Keratinocyte (primary cell): ENCODE measurements at regions not wholly inside any gene's neighbourhood (a gene's known extent, or its start where the extent isn't known, plus 50 kb on each side); places are given as distances from the start of the nearest gene placed in this dataset.

Source experiments
- DNase-seq: peaks from one replicate; pipeline ENCODE4 v3.0.0-alpha.2; 2011; ENCODE audit warnings: low read depth, missing footprints, low spot score
- FAIRE-seq: peaks from 2 replicates; lab custom pipeline; 2011; peaks lifted over from hg19 to GRCh38; lab: Jason Lieb, UNC
- H2AFZ ChIP-seq: 2 replicates; pipeline ENCODE4 v1.6.0; 2012; ENCODE audit warnings: low read length, control low read depth, inconsistent platforms; ENCODE audit not compliant: control insufficient read depth
- H3K27ac ChIP-seq: 2 replicates; pipeline ENCODE4 v1.5.1; 2011; ENCODE audit warnings: low read length; ENCODE audit not compliant: control insufficient read depth, insufficient read depth
- H3K27me3 ChIP-seq: 3 replicates; pipeline ENCODE4 v1.6.0; 2011; ENCODE audit warnings: low read length; ENCODE audit not compliant: control insufficient read depth, insufficient read depth; ENCODE audit errors: extremely low read depth
- H3K36me3 ChIP-seq, 2 experiments: 2 replicates in 1 of 2; 3 replicates in 1 of 2; pipeline ENCODE4 v1.5.1; 2011; ENCODE audit warnings: low read length in 2 of 2, mild to moderate bottlenecking in 1 of 2; ENCODE audit not compliant: control insufficient read depth in 2 of 2, insufficient read depth in 2 of 2; ENCODE audit errors: extremely low read depth in 1 of 2
- H3K4me1 ChIP-seq: 3 replicates; pipeline ENCODE4 v1.5.1; 2011; ENCODE audit warnings: low read length; ENCODE audit not compliant: control insufficient read depth, insufficient read depth; ENCODE audit errors: extremely low read depth
- H3K4me2 ChIP-seq: 3 replicates; pipeline ENCODE4 v1.6.0; 2011; ENCODE audit warnings: low read depth, low read length; ENCODE audit not compliant: control insufficient read depth, insufficient read depth; ENCODE audit errors: extremely low read depth
- H3K4me3 ChIP-seq, 3 experiments: fragments of 200-600 bp in 1 of 3; sonication (generic) in 1 of 3; 2 replicates in 2 of 3; 3 replicates in 1 of 3; pipeline ENCODE4 v1.5.1; 2011 to 2016; ENCODE audit warnings: low read length in 3 of 3, mild to moderate bottlenecking in 3 of 3, control low read depth in 2 of 3, inconsistent platforms in 1 of 3, low read depth in 1 of 3, mixed read lengths in 1 of 3, mixed run types in 1 of 3, moderate library complexity in 1 of 3; ENCODE audit not compliant: control insufficient read depth in 2 of 3, insufficient read depth in 2 of 3; ENCODE audit errors: extremely low read depth in 1 of 3
- H3K79me2 ChIP-seq: 2 replicates; pipeline ENCODE4 v1.6.0; 2012; ENCODE audit warnings: low read length; ENCODE audit not compliant: control insufficient read depth, insufficient read depth
- H3K9ac ChIP-seq: 3 replicates; pipeline ENCODE4 v1.6.0; 2011; ENCODE audit warnings: low read length; ENCODE audit not compliant: control insufficient read depth, insufficient read depth; ENCODE audit errors: extremely low read depth
- H3K9me1 ChIP-seq: 3 replicates; pipeline ENCODE4 v1.6.0; 2011; ENCODE audit warnings: low read length; ENCODE audit not compliant: control insufficient read depth, insufficient read depth; ENCODE audit errors: extremely low read depth
- H3K9me3 ChIP-seq: 2 replicates; pipeline ENCODE4 v1.5.1; 2012; ENCODE audit warnings: low read depth, low read length; ENCODE audit not compliant: control insufficient read depth
- H4K20me1 ChIP-seq: 3 replicates; pipeline ENCODE4 v1.6.0; 2011; ENCODE audit warnings: low read length; ENCODE audit not compliant: control insufficient read depth, insufficient read depth; ENCODE audit errors: extremely low read depth
- CTCF ChIP-seq, 3 experiments: IDR thresholded peaks in 1 of 3; conservative IDR thresholded peaks in 1 of 3; optimal IDR thresholded peaks in 1 of 3; 2 replicates in 2 of 3; 3 replicates in 1 of 3; pipeline versions ENCODE3 to v1.5.1; 2011; ENCODE audit warnings: low read length in 3 of 3, mild to moderate bottlenecking in 3 of 3, moderate library complexity in 2 of 3, control low read depth in 1 of 3, inconsistent platforms in 1 of 3; ENCODE audit not compliant: insufficient read depth in 2 of 3; ENCODE audit errors: extremely low read depth in 1 of 3
- EZH2 ChIP-seq: IDR thresholded peaks from one replicate; pipeline ENCODE4 v1.6.1; 2012; ENCODE audit warnings: inconsistent platforms, mild to moderate bottlenecking, low read length, moderate library complexity
- dilution Hi-C: fragments of 300-500 bp; cut with MboI; formaldehyde crosslinking; loops from one replicate; pipeline ENCODE4 v1.7.0; 2020; ENCODE audit warnings: low sequenced_read_pairs; ENCODE audit not compliant: extremely low pct_ligation_motif_present

DNA sequence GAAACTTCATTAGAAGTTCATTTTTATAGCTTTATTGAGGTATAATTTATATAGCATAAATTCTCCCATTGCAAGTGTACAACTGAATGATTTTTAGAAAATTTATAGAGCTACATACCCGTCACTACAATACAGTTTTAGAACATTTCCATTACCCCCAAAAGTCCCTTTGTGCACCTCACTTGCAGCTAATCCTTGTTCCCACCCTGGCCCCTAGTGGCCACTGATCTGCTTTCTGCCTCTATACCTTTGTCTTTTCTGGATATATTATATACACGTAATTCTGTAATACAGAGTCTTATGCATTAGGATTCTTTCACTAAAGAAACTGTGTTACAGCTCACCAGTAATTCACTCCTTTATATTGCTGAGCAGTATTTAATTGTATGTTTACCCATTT, 145.1 kb upstream of the DIO2 start:
- TF ChIP-seq CTCF (optimal IDR thresholded peaks at IDR 0.05 in 1 of 3, IDR thresholded peaks at IDR 0.05 in 1 of 3, conservative IDR thresholded peaks at IDR 0.05 in 1 of 3; ENCODE audit: extremely low read depth in 1 of 3, insufficient read depth in 2 of 3, low read length in 3 of 3) (peak; percentile 24 to 60 (median 46)), EZH2 (no peak)
- H3K27me3 ChIP-seq, result no peaks in the 10 kb centered on the region
- no peaks in the 10 kb centered on the region for H3K36me3 ChIP-seq
- H3K9ac ChIP-seq, result no peak overlapping the region
- no peak overlapping the region for H3K4me3 ChIP-seq
- FAIRE-seq (no peak), DNase-seq (no peak)
- dilution Hi-C loops, result no loop called here
- H3K9me1 ChIP-seq, result no peaks in the 10 kb centered on the region
- H2AFZ ChIP-seq, result no peak overlapping the region
- H3K79me2 ChIP-seq, result no peaks in the 10 kb centered on the region
- H3K4me2 ChIP-seq, result no peak overlapping the region
- H3K9me3 ChIP-seq, result no peaks in the 10 kb centered on the region
- no peak overlapping the region for H3K27ac ChIP-seq
- no peaks in the 10 kb centered on the region for H3K4me1 ChIP-seq
- no peaks in the 10 kb centered on the region for H4K20me1 ChIP-seq

DNA sequence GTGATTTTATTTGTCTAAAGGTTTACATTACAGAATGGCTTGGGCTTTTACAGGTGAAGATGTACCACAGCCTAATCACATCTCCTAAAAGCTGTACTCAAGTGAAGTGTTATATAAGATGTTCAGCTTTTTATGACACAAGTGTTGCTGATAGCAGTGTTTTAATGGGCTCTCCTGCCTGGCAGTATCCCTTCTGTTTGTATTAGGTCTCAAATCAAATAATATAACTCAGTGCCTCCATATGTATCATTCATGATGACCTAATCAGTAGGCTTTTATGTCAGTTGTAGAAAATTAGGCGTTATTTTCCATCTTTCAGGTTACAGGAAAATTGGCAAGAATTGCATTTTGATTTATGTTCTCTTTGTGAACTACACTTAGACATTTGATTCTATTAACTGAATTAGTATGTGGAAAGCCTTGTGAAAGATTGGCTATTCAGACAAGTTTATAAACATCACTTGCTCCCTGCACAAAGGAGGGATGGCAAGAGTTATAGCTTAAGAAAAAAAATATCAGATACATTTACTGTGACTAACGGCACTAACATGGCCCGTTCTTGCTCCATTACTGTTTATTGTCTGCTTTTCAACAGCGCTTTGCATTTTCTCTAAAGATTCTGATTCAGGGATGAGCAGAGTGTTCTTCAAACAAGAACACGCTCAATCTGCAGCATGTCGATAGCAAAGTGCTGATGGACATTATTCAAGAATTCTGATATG, 143.7 kb upstream of the DIO2 start:
- H3K4me3 ChIP-seq, result no peak overlapping the region
- FAIRE-seq, result no peak
- no peak for TF ChIP-seq CTCF (optimal IDR thresholded peaks at IDR 0.05 in 1 of 3, IDR thresholded peaks at IDR 0.05 in 1 of 3, conservative IDR thresholded peaks at IDR 0.05 in 1 of 3; ENCODE audit: extremely low read depth in 1 of 3, insufficient read depth in 2 of 3, low read length in 3 of 3)
- TF ChIP-seq EZH2, result no peak
- H3K9me3 ChIP-seq, result no peaks in the 10 kb centered on the region
- no peak overlapping the region for H3K27ac ChIP-seq
- dilution Hi-C loops, result no loop called here
- no peaks in the 10 kb centered on the region for H3K36me3 ChIP-seq
- H4K20me1 ChIP-seq, result no peaks in the 10 kb centered on the region
- no peaks in the 10 kb centered on the region for H3K9me1 ChIP-seq
- no peaks in the 10 kb centered on the region for H3K4me1 ChIP-seq
- H3K27me3 ChIP-seq, result no peaks in the 10 kb centered on the region
- H3K79me2 ChIP-seq, result no peaks in the 10 kb centered on the region
- no peak for DNase-seq
- no peak overlapping the region for H3K9ac ChIP-seq
- H3K4me2 ChIP-seq, result no peak overlapping the region
- H2AFZ ChIP-seq, result no peak overlapping the region
